DMS53 treated with DMSO at 0.1 percent for 48 hours (cell line): ENCODE measurements at regions not wholly inside any gene's neighbourhood (a gene's known extent, or its start where the extent isn't known, plus 50 kb on each side); places are given as distances from the start of the nearest gene placed in this dataset.
"Not testable (repeated sequence)": the region's sequence is repeated elsewhere in the genome, so short reads cannot be mapped to it uniquely, and the experiment has no call there.

Source experiments
- DNase-seq: peaks from one replicate; lab custom pipeline; 2025; ENCODE audit not compliant: unreplicated experiment; lab: John Stamatoyannopoulos, UW

DNA sequence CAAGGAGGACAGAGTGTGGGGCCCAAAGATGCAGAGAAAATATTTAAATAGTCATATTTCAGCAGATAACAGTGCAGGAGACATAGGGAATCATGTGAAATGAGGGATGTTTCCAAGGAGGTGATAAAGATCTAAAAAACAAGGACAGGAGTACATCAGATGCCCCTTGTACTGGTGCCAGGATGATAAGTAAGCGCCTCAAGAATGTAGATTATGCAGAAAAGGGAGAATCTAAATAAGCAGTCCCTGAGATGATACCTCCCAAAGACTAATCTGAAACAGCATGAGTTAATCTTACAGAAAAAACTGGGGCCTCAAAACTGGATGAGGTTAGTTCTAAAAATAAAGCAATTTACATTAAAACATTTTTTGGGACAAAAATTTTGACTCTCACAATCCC, 136.1 kb upstream of the WDFY3 start:
- DNase-seq, result no peak

- no peak for DNase-seq
Observed at GRCh38 chr4:85106166-85106565, 139.7 kb upstream of the WDFY3 start.

DNA sequence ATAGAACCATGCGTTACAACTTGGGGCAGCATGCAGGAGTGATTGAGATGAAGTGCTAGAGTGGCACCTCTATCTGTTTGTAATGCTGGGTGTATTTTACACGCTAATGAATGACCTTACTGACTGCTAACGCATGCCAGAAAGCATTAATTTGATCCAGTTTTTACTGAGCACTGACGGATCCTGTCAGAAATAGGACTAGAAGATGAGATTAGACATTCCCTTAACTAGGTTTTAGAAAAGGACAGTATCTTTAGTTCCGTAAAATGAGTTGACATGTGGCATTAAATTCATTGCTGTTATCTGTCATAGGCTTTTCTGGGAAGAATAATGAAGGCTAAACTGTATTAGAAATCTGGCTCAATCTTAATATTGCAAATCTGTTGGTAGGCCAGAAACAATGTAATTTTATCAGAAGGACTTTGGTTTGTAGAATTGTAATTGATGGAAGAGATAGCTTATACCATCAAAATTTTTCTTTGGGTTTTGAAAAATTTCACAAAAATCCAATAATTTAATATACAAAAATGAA, 140.4 kb upstream of the WDFY3 start:
- DNase-seq, result no peak

DNA sequence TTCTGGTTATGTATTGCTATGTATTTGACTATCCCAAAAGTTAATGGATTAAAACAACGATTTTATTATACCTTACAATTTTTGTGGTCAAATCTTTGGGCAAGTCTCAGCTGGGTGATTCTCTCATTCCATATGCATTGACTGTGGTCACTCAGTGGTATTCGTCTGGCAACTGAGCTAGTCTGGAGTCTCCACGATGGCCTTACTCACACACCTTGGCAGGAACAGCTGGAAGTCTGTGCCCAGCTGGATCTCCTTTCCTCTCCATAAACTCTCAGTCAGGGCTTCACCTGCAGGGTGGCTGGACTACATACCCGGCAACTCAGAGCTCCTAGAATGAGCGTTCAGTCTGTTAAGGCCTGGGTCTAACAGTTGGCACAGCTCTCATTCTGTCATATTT, 141.1 kb upstream of the WDFY3 start:
- no peak for DNase-seq

- DNase-seq, result no peak
Observed at GRCh38 chr4:85113706-85114105, 147.2 kb upstream of the WDFY3 start.

DNA sequence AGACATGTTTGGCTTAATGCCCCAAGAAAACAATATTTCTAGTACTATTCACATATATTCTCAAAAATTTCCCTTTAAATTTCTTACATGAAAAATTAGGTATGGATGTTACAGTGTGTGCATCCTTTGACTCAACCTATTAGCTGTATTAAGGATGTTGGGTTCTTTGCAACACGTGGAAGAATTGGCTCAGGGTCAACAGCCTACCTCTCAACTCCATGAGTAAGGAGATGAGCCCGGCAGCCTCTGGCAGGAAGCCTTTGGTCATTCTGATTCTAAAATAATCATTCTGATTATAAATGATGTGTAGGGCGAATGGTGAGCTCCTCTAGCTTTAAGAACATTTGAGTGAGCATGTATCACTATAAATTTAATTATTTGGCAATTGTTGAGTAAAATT, 148.0 kb upstream of the WDFY3 start:
- no peak for DNase-seq

- DNase-seq, result no peak
Observed at GRCh38 chr4:85116008-85116407, 149.5 kb upstream of the WDFY3 start.

DNA sequence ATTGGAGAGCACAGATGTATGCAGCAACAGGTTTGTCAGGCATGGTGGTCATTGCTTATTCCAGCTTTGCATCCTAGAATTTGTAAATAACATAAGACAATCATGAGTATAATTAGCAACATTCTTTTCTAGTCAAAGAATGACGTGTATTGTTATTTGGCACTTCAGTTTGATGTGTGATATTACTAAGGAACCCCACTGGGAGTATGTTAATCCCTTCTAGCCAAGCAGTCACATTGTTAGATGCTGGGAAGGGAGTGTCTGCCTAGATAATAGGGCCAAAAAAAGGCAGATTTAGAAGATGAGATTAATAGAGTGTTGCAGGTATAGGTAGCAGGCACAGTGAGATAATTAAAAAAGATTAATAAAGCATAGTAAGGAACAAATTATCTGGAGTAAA, 159.2 kb upstream of the WDFY3 start:
- no peak for DNase-seq

DNA sequence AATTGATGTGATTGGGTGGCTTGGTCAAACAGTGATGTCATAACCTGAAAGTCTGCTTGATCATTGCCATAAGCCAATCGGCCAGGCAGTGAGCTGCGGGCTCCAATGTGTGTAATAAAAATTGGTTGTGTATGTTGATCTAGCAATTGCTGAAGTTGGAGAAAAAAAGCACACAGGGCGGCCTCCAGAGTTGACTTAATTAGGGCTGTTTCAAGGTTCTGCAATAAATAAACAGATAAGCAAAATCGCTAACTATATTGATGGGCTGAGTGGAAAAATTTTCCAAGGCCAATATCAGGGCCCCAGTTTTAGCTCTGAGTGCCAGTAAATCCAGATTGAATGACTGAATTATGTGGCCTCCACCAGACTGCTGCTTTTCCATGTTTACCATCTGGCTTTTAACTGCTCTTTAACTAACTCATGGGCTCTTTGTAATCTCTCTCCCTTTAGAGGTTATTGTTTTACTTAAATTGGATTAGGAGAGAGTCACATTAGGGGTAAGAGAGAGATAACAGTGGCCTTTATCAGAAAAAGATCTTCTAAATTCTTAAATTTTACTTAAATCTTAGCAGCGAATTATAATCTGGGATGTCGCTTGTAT, 160.6 kb upstream of the WDFY3 start:
- DNase-seq, result no peak

DNA sequence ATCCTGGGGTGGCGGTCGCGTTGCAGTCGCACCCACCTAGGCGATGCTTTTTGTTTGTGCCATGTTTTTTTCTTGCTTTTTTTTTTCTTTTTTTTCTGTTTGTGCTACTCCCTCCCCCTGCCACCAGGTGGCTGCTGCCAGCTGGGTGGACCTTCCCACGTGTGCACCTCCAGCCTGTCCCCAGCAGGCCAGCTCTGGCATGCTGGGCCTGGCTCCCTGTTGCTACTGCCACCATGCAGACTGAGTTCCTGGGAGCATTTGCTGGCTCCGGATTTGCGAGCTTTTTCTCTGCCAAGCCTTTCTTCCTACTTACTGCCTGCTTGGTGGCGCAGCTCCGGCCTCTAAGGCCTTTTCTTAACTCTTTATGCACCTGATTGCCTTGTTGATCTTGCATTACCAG, 161.2 kb upstream of the WDFY3 start:
- no peak for DNase-seq

DNA sequence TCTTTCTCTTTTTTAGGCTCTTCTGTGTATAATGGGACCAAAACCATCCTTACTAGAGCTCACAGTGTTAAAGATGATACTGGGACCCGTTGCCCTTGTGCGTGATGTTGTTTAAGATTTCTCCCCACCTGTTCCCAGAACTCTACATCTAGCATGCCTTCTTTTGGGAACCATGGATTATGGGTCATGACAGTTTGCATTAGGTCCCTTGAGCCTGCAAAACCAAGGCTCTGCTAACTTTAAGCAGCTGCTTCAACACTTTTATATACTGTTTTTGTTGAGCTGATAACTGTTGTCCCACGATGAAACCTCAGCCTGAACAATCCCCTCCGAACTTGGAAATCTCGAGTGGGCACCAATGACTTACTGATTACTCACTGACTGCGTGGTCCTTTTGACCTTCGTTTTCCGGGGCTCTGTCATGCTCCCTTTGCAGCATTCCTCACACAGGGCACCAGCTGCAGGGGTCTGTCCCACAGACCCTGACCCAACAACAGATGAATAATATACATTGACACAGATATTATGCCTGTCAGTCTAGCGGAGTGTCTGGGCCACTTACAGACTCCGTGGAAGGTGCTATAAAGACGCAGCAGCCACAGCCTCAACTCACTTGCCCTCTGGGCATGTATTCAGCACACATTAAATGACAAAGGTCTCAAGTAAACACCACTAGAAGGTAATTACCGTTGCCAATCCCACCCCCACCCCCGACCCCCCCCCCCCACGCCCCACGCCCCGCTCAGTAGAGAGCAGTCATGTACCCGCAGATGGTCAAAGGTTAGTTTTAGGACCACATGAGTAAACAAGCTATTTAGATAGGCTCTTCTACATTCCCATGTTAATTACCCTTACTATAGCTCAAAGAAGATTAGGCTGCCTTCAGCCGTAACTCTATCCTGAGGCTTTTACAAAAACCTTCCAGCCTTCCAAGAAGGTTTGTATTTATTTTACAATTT, 162.0 kb upstream of the WDFY3 start:
- no peak for DNase-seq

- DNase-seq, result not testable (repeated sequence)
Observed at GRCh38 chr4:85129354-85130125, 163.1 kb upstream of the WDFY3 start.

DNA sequence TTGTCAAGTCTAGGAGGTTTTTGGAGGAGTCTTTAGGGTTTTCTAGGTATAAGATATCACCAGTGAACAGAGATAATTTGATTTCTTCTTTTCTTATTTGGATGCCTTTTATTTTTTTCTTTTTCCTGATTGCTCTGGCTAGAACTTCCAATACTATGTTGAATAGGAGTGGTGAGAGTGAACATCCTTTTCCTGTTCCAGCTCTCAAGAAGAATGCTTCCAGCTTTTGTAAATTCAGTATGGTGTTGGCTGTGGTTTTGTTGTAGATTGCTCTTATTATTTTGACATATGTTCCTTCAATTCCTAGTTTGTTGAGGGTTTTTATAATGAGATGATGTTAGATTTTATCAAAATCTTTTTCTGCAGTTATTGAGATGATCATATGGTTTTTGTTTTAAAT, 165.6 kb upstream of the WDFY3 start:
- DNase-seq, result no peak

DNA sequence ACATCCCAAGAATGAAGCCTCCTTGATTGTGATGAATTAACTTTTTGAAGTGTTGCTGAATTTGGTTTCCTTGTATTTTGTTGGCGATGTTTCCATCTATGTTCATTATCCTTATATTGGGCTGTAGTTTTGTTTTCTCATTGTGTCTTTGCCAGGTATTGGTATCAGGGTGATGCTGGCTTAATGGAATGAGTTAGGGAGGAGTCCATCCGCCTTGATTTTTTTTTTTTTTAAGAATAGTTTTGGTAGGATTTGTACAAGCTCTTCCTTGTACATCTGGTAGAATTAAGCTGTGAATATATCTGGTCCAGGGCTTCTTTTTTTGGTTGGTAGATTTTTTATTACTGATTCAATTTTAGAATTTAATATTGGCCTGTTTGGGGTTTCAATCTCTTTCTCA, 166.1 kb upstream of the WDFY3 start:
- no peak for DNase-seq

- not testable (repeated sequence) for DNase-seq
Observed at GRCh38 chr4:85139749-85140148, 173.3 kb upstream of the WDFY3 start.

- DNase-seq, result no peak
Observed at GRCh38 chr4:85142451-85142850, 176.0 kb upstream of the WDFY3 start.

GRCh38 chr4:85147481-85148076, 181.1 kb upstream of the WDFY3 start:
- peak; percentile 70 for DNase-seq

DNA sequence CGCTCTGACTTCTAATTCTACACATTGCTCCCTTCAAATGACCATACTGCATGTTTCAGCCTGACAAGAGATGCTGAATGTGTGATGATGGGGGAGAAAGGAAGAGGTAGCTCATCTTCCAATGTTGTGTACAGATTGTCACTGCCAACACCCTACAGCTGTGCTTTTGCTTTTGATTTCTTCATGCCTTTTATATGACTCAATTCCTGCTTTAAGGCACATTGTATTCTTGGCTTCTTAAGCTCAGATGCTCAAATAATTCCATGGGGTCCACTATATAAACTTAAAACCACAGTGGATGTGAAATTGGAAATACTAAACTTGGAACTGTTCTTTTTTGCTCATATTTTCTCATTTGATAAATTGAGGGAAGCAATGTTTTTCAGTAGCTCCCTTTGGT, 183.2 kb upstream of the WDFY3 start:
- DNase-seq, result no peak

GRCh38 chr4:85151371-85151770, 184.9 kb upstream of the WDFY3 start:
- DNase-seq, result no peak

- no peak for DNase-seq
Observed at GRCh38 chr4:85151786-85152185, 185.3 kb upstream of the WDFY3 start.

DNA sequence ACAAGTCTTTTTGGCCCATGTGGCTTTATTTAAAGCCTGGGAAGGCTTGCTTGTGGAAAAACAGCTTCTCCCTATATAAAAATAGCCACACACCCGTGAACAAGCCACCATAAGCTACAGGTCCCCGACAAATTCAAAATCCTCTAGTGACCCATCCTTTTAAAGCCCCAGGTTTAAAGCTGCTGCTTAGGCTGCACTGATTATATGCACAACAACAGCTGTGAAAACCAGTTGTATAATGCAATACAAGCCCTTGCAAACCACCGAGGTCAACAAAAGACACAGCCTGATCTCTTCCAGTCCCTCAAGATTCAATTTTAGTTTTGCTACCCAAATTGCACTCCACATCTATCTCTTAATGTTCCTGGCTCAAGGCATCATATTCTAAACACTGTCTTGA, 186.0 kb upstream of the WDFY3 start:
- DNase-seq, result no peak
